CD4-positive, alpha-beta memory T cell (primary cell): ENCODE measurements at regions not wholly inside any gene's neighbourhood (a gene's known extent, or its start where the extent isn't known, plus 50 kb on each side); places are given as distances from the start of the nearest gene placed in this dataset.
"Not testable (repeated sequence)": the region's sequence is repeated elsewhere in the genome, so short reads cannot be mapped to it uniquely, and the experiment has no call there.

Experiments
- CTCF ChIA-PET: fragments of 350-600 bp; sonication (Branson Sonifier 250); formaldehyde crosslinking; loops from one replicate; lab custom pipeline; 2021; ENCODE audit warnings: inconsistent platforms; ENCODE audit not compliant: partially characterized antibody; lab: Charles Lee
- POLR2A ChIA-PET: fragments of 350-600 bp; sonication (Branson Sonifier 250); formaldehyde crosslinking; loops from one replicate; lab custom pipeline; 2021; ENCODE audit not compliant: partially characterized antibody; lab: Charles Lee
- DNase-seq, 5 donors: peaks; one replicate each; pipeline versions ENCODE4 v3.0.0 to v3.0.0-alpha.2; 2020 to 2022; ENCODE audit warnings: mixed read lengths in 1 of 5
- H3K27ac ChIP-seq: one replicate; pipeline ENCODE4 v1.7.0; 2013; ENCODE audit warnings: low read depth, low read length
- H3K27me3 ChIP-seq: 2 replicates; pipeline ENCODE4 v1.7.0; 2013; ENCODE audit warnings: mild to moderate bottlenecking, low read length, moderate library complexity; ENCODE audit not compliant: insufficient read depth
- H3K36me3 ChIP-seq: 2 replicates; pipeline ENCODE4 v1.7.0; 2013; ENCODE audit warnings: mild to moderate bottlenecking, low read length, moderate library complexity; ENCODE audit not compliant: insufficient read depth
- H3K4me1 ChIP-seq: 2 replicates; pipeline ENCODE4 v1.7.0; 2013; ENCODE audit warnings: mild to moderate bottlenecking, low read length, moderate library complexity; ENCODE audit not compliant: insufficient read depth
- H3K4me3 ChIP-seq, 2 donors: one replicate each; pipeline ENCODE4 v1.7.0; 2013; ENCODE audit warnings: low read length in 2 of 2, mild to moderate bottlenecking in 1 of 2
- H3K9me3 ChIP-seq, 2 donors: one replicate each; pipeline ENCODE4 v1.7.0; 2013; ENCODE audit warnings: low read length in 2 of 2, control low read depth in 1 of 2; ENCODE audit not compliant: control insufficient read depth in 1 of 2
- H3K27ac Mint-ChIP-seq, 7 donors: one replicate each; pipeline ENCODE4 v1.8.0; 2020 to 2021; ENCODE audit warnings: mixed read lengths in 7 of 7, mild to moderate bottlenecking in 6 of 7, inconsistent platforms in 3 of 7, moderate library complexity in 3 of 7
- H3K27me3 Mint-ChIP-seq, 2 donors: one replicate each; pipeline ENCODE4 v1.8.0; 2020 to 2021; ENCODE audit warnings: mixed read lengths in 2 of 2
- H3K36me3 Mint-ChIP-seq, 2 donors: one replicate each; pipeline ENCODE4 v1.8.0; 2020 to 2021; ENCODE audit warnings: mixed read lengths in 2 of 2, inconsistent platforms in 1 of 2, mild to moderate bottlenecking in 1 of 2
- H3K4me1 Mint-ChIP-seq, 4 donors: one replicate each; pipeline ENCODE4 v1.8.0; 2020 to 2021; ENCODE audit warnings: mixed read lengths in 4 of 4, mild to moderate bottlenecking in 1 of 4
- H3K4me3 Mint-ChIP-seq, 8 donors: one replicate each; pipeline ENCODE4 v1.8.0; 2020 to 2021; ENCODE audit warnings: mixed read lengths in 8 of 8, mild to moderate bottlenecking in 7 of 8, moderate library complexity in 6 of 8, inconsistent platforms in 3 of 8
- H3K9me3 Mint-ChIP-seq, 8 donors: one replicate each; pipeline ENCODE4 v1.8.0; 2020 to 2021; ENCODE audit warnings: mixed read lengths in 8 of 8, mild to moderate bottlenecking in 5 of 8, inconsistent platforms in 3 of 8, moderate library complexity in 1 of 8
- intact Hi-C: fragments of 100-400 bp; cut with micrococcal nuclease; formaldehyde crosslinking; loops from one replicate; pipeline ENCODE4 v1.15.1; 2023

DNA sequence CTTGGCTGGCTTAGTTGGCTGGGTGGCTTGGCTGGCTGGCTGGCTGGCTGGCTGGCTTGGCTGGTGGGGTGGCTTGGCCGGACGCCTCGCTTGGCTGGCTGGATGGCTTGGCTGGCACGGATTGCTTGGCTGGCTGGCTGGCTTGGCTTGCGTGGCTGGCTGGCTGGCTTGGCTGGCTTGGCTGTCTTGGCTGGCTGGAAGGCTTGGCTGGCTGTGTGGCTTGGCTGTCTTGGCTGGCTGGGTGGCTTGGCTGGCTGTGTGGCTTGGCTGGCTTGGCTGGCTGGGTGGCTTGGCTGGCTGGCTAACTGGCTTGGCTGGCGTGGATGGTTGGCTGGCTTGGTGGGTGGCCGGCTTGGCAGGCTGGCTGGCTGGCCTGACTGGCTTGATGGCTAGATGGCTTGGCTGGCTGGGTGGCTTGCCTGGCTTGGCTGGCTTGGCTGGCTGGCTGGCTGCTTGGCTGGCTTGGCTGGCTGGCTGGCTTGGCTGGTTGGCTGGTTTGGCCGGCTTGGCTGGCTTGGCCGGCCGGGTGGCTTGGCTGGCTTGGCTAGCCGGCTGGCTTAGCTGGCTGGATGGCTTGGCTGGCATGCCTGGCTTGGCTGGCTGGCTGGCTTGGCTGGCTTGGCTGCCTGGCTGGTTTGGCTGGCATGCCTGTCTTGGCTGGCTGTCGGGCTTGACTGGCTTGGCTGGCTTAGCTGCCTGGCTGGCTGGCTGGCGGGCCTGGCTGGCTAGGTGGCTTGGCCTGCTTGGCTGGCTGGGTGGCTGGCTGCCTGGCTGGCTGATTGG lies 2812.7 kb downstream of the RPIA start:
- H3K27me3 Mint-ChIP-seq, H3K36me3 Mint-ChIP-seq, intact Hi-C loops, H3K4me1 ChIP-seq, H3K27me3 ChIP-seq, CTCF ChIA-PET, H3K36me3 ChIP-seq, H3K4me1 Mint-ChIP-seq, H3K27ac Mint-ChIP-seq, H3K4me3 Mint-ChIP-seq, H3K27ac ChIP-seq, H3K4me3 ChIP-seq, H3K9me3 Mint-ChIP-seq, DNase-seq, POLR2A ChIA-PET, H3K9me3 ChIP-seq: not testable (repeated sequence)

GRCh38 chr2:91508816-91509215 lies 2817.3 kb downstream of the RPIA start:
- H3K27me3 ChIP-seq, H3K9me3 ChIP-seq, intact Hi-C loops, H3K36me3 ChIP-seq, H3K4me1 ChIP-seq, DNase-seq, H3K4me1 Mint-ChIP-seq, POLR2A ChIA-PET, H3K9me3 Mint-ChIP-seq, H3K4me3 ChIP-seq, H3K4me3 Mint-ChIP-seq, H3K36me3 Mint-ChIP-seq, H3K27ac Mint-ChIP-seq, H3K27ac ChIP-seq, H3K27me3 Mint-ChIP-seq, CTCF ChIA-PET: not testable (repeated sequence)

DNA sequence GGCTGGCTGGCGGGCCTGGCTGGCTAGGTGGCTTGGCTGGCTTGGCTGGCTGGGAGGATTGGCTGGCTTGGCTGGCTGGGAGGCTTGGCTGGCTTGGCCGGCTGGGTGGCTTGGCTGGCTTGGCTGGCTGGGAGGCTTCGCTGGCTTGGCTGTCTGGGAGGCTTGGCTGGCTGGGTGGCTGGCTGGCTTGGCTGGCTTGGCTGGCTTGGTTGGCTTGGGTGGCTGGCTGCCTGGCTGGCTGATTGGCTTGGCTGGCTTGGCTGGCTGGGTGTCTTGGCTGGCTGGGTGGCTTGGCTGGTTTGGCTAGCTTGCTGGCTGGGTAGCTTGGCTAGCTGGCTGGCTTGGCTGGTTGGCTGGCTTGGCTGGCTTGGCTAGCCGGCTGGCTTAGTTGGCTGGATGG lies 2817.8 kb downstream of the RPIA start:
- H3K36me3 ChIP-seq, intact Hi-C loops, H3K36me3 Mint-ChIP-seq, H3K4me1 Mint-ChIP-seq, H3K4me3 ChIP-seq, CTCF ChIA-PET, H3K9me3 Mint-ChIP-seq, H3K27ac Mint-ChIP-seq, H3K27ac ChIP-seq, H3K9me3 ChIP-seq, H3K27me3 Mint-ChIP-seq, POLR2A ChIA-PET, H3K27me3 ChIP-seq, H3K4me1 ChIP-seq, H3K4me3 Mint-ChIP-seq, DNase-seq: not testable (repeated sequence)

DNA sequence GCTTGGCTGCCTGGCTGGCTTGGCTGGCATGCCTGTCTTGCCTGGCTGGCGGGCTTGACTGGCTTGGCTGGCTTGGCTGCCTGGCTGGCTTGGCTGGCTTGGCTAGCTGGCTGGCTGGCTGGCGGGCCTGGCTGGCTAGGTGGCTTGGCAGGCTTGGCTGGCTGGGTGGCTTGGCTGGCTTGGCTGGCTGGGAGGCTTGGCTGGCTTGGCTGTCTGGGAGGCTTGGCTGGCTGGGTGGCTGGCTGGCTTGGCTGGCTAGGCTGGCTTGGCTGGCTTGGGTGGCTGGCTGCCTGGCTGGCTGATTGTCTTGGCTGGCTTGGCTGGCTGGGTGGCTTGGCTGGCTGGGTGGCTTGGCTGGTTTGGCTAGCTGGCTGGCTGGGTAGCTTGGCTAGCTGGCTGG lies 2819.7 kb downstream of the RPIA start:
- POLR2A ChIA-PET, H3K27me3 ChIP-seq, H3K4me3 Mint-ChIP-seq, intact Hi-C loops, H3K4me1 Mint-ChIP-seq, DNase-seq, H3K36me3 ChIP-seq, H3K27ac ChIP-seq, H3K27me3 Mint-ChIP-seq, H3K27ac Mint-ChIP-seq, H3K9me3 ChIP-seq, H3K4me3 ChIP-seq, H3K36me3 Mint-ChIP-seq, H3K9me3 Mint-ChIP-seq, CTCF ChIA-PET, H3K4me1 ChIP-seq: not testable (repeated sequence)

- H3K27ac Mint-ChIP-seq, H3K9me3 Mint-ChIP-seq: not testable (repeated sequence)
Measured at GRCh38 chr2:91515966-91516365, 2824.5 kb downstream of the RPIA start.

DNA sequence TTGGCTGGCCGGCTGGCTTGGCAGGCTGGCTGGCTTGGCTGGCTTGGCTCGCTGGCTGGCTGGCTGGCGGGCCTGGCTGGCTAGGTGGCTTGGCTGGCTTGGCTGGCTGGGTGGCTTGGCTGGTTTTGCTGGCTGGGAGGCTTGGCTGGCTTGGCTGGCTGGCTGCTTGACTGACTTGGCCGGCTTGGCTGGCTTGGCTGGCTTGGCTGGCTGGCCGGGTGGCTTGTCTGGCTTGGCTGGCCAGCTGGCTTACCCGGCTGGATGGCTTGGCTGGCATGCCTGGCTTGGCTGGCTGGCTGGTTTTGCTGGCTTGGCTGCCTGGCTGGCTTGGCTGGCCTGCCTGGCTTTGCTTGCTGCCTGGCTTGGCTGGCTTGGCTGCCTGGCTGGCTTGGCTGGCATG lies 2825.2 kb downstream of the RPIA start:
- DNase-seq, H3K27ac ChIP-seq, H3K4me1 ChIP-seq, H3K27me3 Mint-ChIP-seq, H3K27me3 ChIP-seq, CTCF ChIA-PET, H3K36me3 Mint-ChIP-seq, H3K36me3 ChIP-seq, H3K4me3 ChIP-seq, intact Hi-C loops, H3K27ac Mint-ChIP-seq, H3K4me1 Mint-ChIP-seq, H3K9me3 Mint-ChIP-seq, POLR2A ChIA-PET, H3K4me3 Mint-ChIP-seq, H3K9me3 ChIP-seq: not testable (repeated sequence)

More at GRCh38 chr2:91515966-91516365, 2824.5 kb downstream of the RPIA start:
- H3K4me1 ChIP-seq, CTCF ChIA-PET, H3K9me3 ChIP-seq, H3K27me3 Mint-ChIP-seq, intact Hi-C loops, H3K4me1 Mint-ChIP-seq, H3K36me3 Mint-ChIP-seq, H3K27me3 ChIP-seq, H3K36me3 ChIP-seq, H3K4me3 ChIP-seq, H3K4me3 Mint-ChIP-seq, POLR2A ChIA-PET, H3K27ac ChIP-seq: not testable (repeated sequence)
- peak in 1 of 5 donors; percentile 14 for DNase-seq

- H3K4me3 Mint-ChIP-seq, CTCF ChIA-PET, POLR2A ChIA-PET, H3K27ac ChIP-seq, H3K36me3 Mint-ChIP-seq, H3K9me3 ChIP-seq, H3K4me1 Mint-ChIP-seq, H3K9me3 Mint-ChIP-seq, H3K4me3 ChIP-seq, H3K27ac Mint-ChIP-seq, DNase-seq, H3K27me3 ChIP-seq, intact Hi-C loops, H3K27me3 Mint-ChIP-seq, H3K4me1 ChIP-seq, H3K36me3 ChIP-seq: not testable (repeated sequence)
Measured at GRCh38 chr2:91517846-91518245, 2826.4 kb downstream of the RPIA start.
